GM10266 (cell line): ENCODE measurements at regions not wholly inside any gene's neighbourhood (a gene's known extent, or its start where the extent isn't known, plus 50 kb on each side); places are given as distances from the start of the nearest gene placed in this dataset.

ENCODE experiments used
- DNase-seq: peaks from one replicate; pipeline ENCODE4 v3.0.0; 2012; ENCODE audit errors: extremely low spot score
- TF ChIP-seq, protein P1 (sequence below): IDR thresholded peaks from 2 replicates; pipeline ENCODE4 v1.5.1; 2012; ENCODE audit warnings: mild to moderate bottlenecking, low read depth; ENCODE audit not compliant: control insufficient read depth, insufficient read depth; ENCODE audit errors: missing control alignments

DNA sequence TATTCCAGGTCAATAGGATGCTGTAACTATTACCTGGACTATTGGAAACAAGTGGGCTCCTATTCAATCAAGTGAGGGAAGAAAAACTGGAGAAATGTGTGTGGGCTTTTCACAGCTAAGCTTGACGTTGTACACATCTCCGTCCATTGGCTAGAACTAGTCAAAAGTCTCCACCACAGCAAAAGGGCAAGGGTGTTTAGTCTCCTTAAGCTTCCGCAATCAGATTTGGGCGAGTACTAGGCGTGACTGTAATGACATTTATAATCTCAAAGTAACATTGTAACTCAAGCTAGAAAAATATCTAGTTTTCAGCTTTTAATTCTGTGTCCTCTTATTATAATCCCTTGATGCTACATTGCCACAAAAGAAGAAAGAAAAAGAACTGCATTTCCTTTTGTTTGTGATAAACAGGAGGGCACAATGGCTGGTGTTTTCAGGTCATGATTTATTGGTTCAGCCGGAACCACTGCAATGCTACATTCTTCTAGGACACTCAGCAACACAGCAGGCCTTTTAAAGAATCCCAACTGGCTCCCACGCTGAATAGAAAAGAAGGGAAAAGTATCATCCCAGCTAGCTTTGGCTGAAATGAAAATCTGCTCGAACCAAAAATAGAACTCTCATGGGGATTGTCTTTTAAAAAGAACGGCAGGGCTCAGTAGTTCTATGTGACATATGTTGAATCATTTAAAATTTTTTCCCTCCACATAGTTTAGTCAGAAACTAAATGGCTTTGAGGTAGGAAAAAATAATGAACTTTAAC is 387.7 kb downstream of the BTBD3 start:
- TF ChIP-seq, protein P1, sequence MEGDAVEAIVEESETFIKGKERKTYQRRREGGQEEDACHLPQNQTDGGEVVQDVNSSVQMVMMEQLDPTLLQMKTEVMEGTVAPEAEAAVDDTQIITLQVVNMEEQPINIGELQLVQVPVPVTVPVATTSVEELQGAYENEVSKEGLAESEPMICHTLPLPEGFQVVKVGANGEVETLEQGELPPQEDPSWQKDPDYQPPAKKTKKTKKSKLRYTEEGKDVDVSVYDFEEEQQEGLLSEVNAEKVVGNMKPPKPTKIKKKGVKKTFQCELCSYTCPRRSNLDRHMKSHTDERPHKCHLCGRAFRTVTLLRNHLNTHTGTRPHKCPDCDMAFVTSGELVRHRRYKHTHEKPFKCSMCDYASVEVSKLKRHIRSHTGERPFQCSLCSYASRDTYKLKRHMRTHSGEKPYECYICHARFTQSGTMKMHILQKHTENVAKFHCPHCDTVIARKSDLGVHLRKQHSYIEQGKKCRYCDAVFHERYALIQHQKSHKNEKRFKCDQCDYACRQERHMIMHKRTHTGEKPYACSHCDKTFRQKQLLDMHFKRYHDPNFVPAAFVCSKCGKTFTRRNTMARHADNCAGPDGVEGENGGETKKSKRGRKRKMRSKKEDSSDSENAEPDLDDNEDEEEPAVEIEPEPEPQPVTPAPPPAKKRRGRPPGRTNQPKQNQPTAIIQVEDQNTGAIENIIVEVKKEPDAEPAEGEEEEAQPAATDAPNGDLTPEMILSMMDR = no peak
- DNase-seq = no peak

- DNase-seq = no peak
- TF ChIP-seq, protein P1 = no peak
Observed at GRCh38 chr20:12306107-12306506, 388.4 kb downstream of the BTBD3 start.

- TF ChIP-seq, protein P1 = no peak
- no peak for DNase-seq
Observed at GRCh38 chr20:12311094-12311865, 393.6 kb downstream of the BTBD3 start.

GRCh38 chr20:12315652-12316051 is 398.0 kb downstream of the BTBD3 start:
- TF ChIP-seq, protein P1 = no peak
- DNase-seq = no peak

- TF ChIP-seq, protein P1 = no peak
- no peak for DNase-seq
Observed at GRCh38 chr20:12316794-12317193, 399.1 kb downstream of the BTBD3 start.

- TF ChIP-seq, protein P1 = no peak
- DNase-seq = no peak
Observed at GRCh38 chr20:12317433-12317832, 399.7 kb downstream of the BTBD3 start.

DNA sequence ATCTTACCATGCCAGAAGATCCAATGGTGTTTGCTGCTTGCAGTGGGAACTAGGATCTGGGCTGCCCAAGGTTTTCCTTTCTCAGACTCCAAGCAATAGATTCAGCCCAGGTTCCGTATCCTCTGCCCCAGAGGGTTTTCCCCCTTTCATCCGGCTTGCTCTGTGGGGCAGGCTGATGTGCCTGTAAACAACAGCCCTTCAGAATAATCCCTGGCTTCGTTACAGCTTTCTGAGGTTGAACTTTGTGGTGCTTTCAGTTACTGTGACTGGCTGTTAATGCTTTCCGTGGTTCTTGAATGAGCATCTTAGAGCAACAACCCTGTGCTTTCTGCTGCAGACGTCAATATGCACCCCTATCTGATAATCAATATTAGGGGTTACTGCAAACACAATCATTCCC is 400.4 kb downstream of the BTBD3 start:
- TF ChIP-seq, protein P1 = no peak
- no peak for DNase-seq
